ENCODE measurements at regions not wholly inside any gene's neighbourhood (a gene's known extent, or its start where the extent isn't known, plus 50 kb on each side); places are given as distances from the start of the nearest gene placed in this dataset.

DNA sequence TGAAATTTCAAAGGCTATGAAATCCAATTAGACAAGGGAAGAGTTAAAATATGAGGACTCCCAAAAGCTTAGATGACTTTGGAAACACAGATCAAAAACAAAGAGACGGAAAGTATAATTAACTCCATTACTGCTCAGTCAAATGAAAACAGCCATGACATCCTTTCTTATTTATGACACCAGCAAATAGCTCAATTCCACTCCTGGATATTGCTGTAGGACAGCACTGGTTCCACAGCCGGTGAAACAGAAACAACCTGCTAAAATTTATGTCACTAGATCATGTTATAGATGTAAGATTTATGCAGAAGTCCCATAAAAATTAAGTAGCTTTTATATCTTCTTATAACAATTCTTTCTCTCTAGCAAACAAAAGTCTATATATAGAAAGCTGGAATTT lies 65.6 kb upstream of the RRP15 start:
- no peak overlapping the region for H3K4me3 ChIP-seq (ENCODE audit: low read length)
- TF ChIP-seq, protein P1, sequence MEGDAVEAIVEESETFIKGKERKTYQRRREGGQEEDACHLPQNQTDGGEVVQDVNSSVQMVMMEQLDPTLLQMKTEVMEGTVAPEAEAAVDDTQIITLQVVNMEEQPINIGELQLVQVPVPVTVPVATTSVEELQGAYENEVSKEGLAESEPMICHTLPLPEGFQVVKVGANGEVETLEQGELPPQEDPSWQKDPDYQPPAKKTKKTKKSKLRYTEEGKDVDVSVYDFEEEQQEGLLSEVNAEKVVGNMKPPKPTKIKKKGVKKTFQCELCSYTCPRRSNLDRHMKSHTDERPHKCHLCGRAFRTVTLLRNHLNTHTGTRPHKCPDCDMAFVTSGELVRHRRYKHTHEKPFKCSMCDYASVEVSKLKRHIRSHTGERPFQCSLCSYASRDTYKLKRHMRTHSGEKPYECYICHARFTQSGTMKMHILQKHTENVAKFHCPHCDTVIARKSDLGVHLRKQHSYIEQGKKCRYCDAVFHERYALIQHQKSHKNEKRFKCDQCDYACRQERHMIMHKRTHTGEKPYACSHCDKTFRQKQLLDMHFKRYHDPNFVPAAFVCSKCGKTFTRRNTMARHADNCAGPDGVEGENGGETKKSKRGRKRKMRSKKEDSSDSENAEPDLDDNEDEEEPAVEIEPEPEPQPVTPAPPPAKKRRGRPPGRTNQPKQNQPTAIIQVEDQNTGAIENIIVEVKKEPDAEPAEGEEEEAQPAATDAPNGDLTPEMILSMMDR (IDR thresholded peaks at IDR 0.05; ENCODE audit: insufficient read depth, low read depth, low read length, missing control alignments) = no peak
- no peak for DNase-seq (ENCODE audit: low read depth)

DNA sequence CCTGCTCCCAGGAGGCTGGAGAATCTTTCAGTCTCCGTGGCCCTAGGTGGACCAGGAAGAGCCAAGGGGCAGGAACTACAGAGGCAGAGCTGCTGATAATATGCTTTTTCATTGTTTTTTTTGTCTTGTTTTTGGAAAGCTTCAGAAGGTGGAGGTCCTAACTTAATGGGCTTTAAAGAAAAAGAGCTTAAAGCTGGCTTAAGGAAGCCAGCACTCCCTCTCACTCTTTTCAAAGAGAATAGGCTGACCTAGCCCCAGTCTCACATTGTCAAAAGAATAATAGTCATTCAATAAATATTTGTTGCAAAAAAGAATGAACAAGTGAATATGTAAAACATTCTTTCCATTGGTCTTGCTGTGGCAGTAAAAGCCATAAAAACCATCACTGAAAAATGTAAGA lies 61.0 kb upstream of the RRP15 start:
- no peak for DNase-seq (ENCODE audit: low read depth)
- no peak overlapping the region for H3K4me3 ChIP-seq (ENCODE audit: low read length)
- TF ChIP-seq, protein P1 (IDR thresholded peaks at IDR 0.05; ENCODE audit: insufficient read depth, low read depth, low read length, missing control alignments) = no peak

- TF ChIP-seq, protein P1 (IDR thresholded peaks at IDR 0.05; ENCODE audit: insufficient read depth, low read depth, low read length, missing control alignments) = no peak
- no peak for DNase-seq (ENCODE audit: low read depth)
- no peak overlapping the region for H3K4me3 ChIP-seq (ENCODE audit: low read length)
These were observed 59.1 kb upstream of the RRP15 start for GRCh38 chr1:218226005-218226404.
